ENCODE measurements at regions not wholly inside any gene's neighbourhood (a gene's known extent, or its start where the extent isn't known, plus 50 kb on each side); places are given as distances from the start of the nearest gene placed in this dataset.

GRCh38 chr4:4689694-4690440, 148.0 kb upstream of the STX18 start:
- DNase-seq: no peak

DNA sequence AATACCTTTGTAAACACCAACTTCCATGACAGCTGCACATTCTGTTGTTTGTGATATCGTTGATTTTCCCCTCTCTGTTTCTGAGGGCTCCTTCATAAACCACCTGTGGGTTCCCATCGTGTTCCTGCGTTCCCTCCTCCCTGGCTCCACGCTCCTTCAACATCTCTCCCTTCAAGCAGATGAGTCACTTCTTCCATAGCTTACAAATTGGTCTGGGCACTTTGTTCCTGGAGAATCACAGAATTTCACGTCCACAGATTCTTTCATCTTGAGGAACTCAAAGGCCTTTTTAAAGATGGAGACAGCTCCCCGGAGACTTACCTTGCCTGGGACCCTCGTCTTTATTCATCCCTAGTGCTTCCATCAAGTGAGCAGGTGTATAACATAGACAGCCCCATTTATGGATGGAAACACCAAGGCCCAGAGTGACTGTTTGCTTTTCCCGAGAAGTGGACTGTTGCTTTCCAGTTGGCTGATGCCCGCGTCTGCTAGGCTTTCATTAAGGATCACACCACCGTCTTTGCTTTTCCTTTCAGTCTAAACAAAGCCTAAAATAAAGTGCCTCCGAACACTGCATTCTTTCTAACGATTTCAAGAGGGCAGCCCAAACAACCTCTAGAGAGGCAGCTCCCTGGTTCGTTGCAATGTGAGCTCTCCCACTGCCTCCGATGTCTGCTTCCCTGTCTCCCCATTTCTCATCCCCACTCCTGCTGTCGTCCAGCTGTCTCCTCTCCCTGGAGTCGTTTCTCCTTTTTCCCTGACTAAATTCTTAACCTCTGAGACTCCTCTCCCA, 146.3 kb upstream of the STX18 start:
- no peak for DNase-seq

DNA sequence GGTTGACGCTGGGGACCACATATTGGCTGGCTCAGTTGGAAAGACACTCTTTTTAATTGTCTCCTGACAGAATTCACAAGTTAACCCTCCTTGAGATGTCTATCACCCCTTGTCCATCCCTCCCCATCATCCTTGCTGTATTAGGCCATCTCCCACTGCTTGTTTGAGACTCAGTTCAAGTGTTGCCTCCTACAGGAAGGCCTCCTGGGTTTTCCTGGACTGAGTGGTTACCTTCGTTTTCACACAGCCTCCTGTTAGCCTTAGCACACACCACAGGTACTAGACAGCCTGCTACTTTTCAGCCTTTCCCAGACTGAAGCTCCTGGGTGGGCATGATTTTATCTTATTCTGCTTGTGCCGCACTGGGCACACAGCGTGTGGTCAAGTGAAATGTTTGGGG, 145.3 kb upstream of the STX18 start:
- no peak for DNase-seq

DNA sequence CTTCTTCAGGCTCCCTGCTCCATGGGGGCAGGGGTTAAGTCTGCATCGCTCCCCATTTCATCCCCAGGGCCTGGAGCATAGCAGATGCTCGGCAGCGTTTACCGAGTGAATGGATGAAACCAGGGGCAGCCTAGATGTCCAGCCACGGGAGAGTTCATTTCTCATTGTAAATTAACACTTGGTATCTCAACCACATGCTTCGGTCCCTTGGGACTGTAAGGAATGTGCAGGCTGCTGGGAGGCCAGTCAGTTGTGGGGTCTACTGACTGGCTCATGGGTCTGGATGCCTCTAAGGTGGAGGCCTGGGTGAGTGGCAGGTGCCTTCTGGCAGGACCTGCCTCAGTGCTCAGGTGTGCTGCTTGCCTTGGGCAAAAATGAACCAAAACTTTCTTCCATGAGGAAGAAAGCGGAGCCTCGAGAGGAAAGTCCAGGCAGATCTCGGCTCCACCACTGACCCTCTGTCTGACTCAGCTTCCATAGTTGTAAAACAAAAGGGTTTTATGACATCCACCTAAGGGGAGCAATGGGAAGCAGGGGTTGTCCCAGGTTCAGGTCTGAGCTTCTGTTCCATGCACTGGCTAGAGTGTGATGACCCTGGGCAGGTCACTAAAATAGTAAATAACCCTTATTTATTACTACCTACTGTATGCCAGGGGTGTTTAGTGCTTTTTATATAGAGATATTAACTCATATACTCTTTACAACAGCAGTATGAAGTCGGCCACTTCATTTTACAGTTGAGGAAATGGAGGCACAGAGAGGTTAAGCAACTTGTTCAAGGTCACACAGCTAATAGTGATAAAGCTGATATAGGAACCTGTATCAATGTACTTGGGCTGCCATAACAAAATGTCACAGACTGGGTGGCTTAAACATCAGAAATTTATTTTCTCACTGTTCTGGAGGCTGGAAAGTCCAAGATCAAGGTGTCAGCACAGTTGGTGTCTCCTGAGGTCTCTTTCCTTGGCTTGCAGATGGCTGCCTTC, 144.3 kb upstream of the STX18 start:
- DNase-seq: no peak

DNA sequence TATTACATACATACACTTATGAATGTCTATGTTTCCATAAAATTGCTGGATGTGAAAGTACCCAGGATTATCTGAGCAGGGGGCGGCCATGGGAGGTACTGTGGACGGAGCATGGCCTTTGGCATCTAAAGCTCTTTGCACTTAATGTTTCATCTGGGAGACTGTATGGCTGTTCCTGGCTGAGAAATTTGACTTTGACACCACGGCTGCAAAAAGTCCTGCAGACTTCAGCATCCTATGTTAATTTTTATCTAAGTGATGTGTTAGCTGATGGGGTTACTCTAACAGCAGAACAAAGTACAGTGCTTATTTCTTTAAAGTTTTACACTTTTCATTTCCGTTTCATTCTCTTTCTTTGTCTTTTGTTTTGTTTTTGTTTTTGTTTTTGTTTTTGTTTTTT, 139.8 kb upstream of the STX18 start:
- DNase-seq: no peak

DNA sequence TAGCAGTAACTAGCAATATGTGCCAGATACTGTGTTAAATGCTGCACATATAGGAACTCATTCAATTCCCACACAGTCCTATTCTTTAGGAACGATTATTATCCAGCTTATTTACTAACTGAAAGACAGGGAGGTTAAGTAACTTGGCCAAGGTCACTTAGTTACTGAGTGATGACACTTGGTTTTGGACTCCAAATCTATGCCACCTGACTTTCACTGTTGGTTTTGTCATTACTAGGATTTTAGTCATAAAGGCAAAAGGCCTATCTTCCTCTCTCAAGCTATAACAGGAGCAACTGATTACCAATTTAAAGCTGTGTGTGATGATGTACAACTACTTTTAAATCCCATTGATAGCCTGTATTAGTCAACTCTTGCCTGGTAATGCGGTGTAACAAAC, 138.9 kb upstream of the STX18 start:
- no peak for DNase-seq

DNA sequence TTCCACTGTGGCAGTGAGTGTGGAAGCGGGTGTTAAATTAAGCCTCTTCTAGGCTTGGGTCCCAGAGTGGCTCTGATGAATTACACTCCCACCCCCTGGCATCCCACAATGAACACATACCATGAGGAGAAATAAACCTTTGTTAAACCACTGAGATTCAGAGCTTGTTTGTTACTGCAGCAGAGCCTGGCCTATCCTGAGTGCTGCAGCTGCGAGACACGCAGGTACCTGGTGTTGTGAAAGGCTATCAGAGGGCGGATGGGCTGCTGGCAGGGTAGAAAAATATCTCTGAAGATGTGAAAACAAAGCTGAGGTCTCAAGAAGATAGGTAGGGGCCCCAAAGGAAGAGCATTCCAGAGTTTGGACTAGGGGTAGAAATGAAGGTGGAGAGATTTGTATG, 138.4 kb upstream of the STX18 start:
- DNase-seq: no peak

DNA sequence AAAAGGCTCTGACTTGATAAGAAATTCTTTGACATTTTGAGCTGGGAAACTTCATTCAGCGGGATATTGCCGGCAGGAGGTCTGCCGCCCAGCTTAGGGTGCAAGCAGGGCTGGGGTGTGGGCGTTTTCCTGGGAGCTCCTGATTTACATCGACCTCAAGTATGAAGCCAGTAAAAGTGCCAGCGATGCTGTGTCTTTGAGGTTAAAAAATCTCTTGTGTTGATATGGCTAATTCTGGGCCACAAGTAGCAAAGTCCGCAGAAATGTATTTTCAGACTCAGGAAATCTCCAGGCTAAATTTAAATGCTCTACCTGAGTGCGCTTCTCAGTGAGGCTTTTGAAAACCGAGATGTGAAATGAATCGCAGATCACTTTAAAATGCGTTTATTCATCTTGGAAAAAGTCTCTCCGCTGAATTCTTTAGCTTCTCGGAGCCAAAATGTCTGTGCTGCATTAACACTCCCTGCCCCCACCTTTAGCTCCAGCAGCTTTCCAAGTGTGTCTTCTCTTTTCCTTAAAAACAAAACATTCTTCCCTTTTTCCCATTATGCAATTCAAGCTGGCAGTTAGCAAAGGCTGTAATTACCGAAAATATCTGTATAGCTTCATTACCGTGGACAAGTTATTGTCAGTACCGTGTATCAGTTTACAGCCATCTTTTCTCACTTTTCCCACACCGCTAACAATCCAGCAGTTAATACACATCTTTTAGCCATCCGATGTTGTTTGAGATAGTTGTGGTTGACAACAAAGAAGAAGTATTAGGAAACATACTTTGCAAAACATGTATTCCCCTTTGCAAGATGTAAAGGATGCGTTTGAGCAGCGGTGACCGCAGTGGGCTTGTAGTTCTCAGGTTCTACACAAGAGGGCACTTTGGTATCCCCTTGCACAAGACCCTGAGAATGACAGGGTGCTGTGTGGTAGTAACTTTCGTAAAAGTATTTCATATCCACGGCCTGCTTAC, 136.0 kb upstream of the STX18 start:
- DNase-seq: no peak

DNA sequence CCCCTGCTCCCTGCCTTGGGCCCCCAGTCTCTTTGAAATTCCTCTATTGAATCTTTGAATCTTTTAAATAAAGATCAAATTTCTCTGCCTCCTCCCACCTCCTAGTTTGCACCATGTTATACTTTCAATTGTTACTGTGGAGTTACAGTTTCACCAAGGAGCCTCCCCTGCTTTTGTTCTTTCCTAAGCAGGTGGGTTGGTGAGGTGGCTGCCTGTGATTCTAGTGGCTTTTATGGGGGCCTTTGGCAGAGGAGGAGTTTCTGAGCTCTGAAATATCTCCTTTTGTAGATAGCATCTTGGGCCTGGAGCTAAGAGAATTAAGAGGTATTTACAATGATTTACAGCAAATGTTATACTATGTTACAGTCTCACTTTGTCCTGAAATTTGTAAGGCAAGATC, 133.8 kb upstream of the STX18 start:
- no peak for DNase-seq

- DNase-seq: no peak
Observed at GRCh38 chr4:4675051-4675581, 133.3 kb upstream of the STX18 start.

- DNase-seq: no peak
Observed at GRCh38 chr4:4673070-4673469, 131.2 kb upstream of the STX18 start.

- DNase-seq: no peak
Observed at GRCh38 chr4:4672402-4672801, 130.6 kb upstream of the STX18 start.

DNA sequence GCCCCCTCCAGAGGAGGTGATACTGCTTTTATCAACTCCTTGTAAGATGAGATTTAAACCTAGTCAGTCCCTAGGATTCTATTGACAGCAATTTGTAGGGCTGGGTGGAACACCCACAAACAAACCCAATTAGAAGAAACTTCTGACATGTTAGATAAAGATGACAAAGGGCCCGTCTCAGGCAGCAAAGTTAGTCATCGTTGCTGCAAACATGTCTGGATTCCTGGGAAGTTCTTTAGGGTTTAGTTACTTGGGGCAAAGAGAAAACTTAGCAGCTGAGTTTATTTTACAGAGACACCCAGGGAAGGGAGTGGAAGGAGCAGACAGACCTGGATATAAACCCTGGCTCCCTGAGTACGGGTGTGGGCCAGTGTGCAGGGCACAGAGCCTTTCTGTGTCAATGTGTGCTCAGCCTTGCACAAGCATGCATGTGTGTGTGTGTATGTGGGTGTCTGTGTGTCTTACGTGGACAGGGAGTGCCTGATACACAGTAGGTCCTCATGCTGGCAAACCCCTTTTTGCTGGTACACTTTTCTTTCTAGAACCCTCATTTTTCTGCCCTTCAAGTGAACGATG, 130.0 kb upstream of the STX18 start:
- DNase-seq: no peak

DNA sequence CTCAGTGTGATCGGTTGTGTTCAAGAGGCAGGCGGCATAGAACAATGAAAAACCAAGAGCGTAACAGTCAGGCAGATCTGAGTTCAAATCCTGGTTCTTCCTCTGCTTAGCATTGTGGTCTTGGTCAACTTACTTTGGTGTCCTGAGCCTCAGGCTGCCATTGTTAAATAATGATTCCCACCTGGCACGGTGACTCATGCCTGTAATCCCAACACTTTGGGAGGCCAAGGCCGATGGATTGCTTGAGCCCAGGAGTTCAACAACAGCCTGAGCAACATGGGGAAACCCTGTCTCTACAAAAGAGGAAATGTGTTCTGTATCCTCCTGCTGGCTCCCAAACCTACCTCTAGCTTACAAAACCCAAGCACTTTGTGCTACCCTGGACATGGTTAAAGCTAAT, 129.0 kb upstream of the STX18 start:
- DNase-seq: no peak

DNA sequence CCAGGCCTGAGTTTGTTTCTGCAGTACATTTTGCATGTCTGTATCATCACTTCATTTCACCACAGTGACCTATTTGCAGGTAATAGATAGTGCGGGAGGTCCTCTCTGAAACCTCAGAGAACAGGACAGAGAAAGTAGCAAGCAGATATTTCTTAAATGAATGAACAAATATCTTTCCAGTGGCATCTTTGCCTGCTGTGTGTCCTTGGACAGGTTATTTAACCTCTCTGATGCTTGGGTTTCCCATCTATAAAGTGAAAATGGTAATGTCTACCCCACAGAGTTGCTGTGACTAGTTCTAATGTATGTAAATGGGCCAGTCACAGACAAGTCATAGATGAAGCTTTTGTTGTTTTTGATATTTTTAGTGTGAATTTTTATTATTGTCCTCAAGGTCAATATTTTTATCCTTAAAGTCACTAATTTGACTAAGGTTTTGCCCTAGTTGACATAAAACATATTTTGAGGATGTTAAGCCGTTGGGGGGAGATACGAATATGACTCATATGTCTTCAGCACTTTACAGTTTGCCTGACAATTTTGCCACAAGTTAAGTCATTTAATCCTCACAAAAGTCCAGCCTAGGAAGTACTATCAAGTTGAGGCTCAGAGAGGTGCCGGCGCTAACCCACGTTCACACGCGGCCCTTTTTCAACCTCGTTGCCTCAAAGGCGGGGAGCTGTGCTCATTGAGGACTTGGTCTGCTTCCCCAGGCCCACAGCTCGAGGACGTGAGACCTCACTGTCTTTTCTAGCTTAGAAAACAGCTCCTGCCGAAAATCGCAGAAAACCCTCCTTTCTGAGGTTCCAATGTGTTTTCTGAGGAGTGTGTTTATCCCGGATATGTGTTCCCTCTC, 126.7 kb upstream of the STX18 start:
- no peak for DNase-seq

DNA sequence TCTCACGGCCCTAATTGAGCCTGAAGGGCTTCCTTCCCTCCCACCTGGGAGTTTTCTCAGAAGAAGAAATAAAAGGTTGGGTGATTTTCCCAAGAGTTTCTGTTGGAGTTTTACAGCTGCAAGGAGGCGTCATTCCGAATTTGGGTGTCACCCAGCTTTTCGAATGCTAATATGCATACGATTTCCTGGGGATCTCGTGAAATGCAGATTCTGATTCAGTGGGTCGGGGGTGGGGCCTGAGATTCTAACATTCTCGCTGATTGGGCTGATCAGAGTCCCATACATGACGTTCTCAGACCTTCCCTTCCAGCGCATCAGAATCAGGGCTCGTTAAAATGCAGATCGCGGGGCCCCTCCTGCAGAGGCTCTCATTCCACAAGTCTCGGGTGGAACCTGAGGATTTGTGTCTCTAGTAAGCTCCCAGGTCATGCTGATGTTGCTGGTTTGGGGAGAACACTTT, 125.8 kb upstream of the STX18 start:
- DNase-seq: no peak

GRCh38 chr4:4666693-4667621, 125.1 kb upstream of the STX18 start:
- no peak for DNase-seq

- DNase-seq: no peak
Observed at GRCh38 chr4:4666187-4666586, 124.3 kb upstream of the STX18 start.

- no peak for DNase-seq
Observed at GRCh38 chr4:4664234-4664633, 122.4 kb upstream of the STX18 start.
